Stimulated activated CD4-positive, alpha-beta T cell treated with anti-CD3 and anti-CD28 coated beads, Interleukin-15, amount 100 ng/mL, for 24 hours (primary cell): ENCODE measurements at regions not wholly inside any gene's neighbourhood (a gene's known extent, or its start where the extent isn't known, plus 50 kb on each side); places are given as distances from the start of the nearest gene placed in this dataset.
"Not testable (repeated sequence)": the region's sequence is repeated elsewhere in the genome, so short reads cannot be mapped to it uniquely, and the experiment has no call there.

Experiments used
- DNase-seq: peaks from one replicate; pipeline ENCODE4 v3.0.0-alpha.2; 2020

GRCh38 chr18:71450257-71450656 is 1093.9 kb downstream of the CBLN2 start:
- DNase-seq, result no peak

- no peak for DNase-seq
These were observed 1100.2 kb downstream of the CBLN2 start for GRCh38 chr18:71443706-71444480.

GRCh38 chr18:71442731-71443141 is 1101.4 kb downstream of the CBLN2 start:
- no peak for DNase-seq

- no peak for DNase-seq
These were observed 1103.0 kb downstream of the CBLN2 start for GRCh38 chr18:71441156-71441555.

- DNase-seq, result no peak
These were observed 1106.6 kb downstream of the CBLN2 start for GRCh38 chr18:71437511-71437910.

GRCh38 chr18:71433373-71433772 is 1110.8 kb downstream of the CBLN2 start:
- no peak for DNase-seq

- DNase-seq, result no peak
These were observed 1112.5 kb downstream of the CBLN2 start for GRCh38 chr18:71431689-71432088.

- no peak for DNase-seq
These were observed 1113.0 kb downstream of the CBLN2 start for GRCh38 chr18:71431171-71431570.

- no peak for DNase-seq
These were observed 1117.7 kb downstream of the CBLN2 start for GRCh38 chr18:71426441-71426840.

GRCh38 chr18:71405169-71405809 is 1116.4 kb downstream of the SOCS6 start:
- DNase-seq, result no peak

- DNase-seq, result no peak
These were observed 1114.7 kb downstream of the SOCS6 start for GRCh38 chr18:71403501-71403900.

GRCh38 chr18:71398531-71398930 is 1109.7 kb downstream of the SOCS6 start:
- DNase-seq, result no peak

- no peak for DNase-seq
These were observed 1099.3 kb downstream of the SOCS6 start for GRCh38 chr18:71388148-71388547.

- DNase-seq, result no peak
These were observed 1085.6 kb downstream of the SOCS6 start for GRCh38 chr18:71374294-71375000.

GRCh38 chr18:71371951-71372605 is 1083.2 kb downstream of the SOCS6 start:
- no peak for DNase-seq

- DNase-seq, result no peak
These were observed 1082.0 kb downstream of the SOCS6 start for GRCh38 chr18:71370671-71371445.

- DNase-seq, result no peak
These were observed 1081.2 kb downstream of the SOCS6 start for GRCh38 chr18:71370095-71370494.

- DNase-seq, result no peak
These were observed 1073.3 kb downstream of the SOCS6 start for GRCh38 chr18:71362140-71362539.

GRCh38 chr18:71355599-71355998 is 1066.8 kb downstream of the SOCS6 start:
- not testable (repeated sequence) for DNase-seq

GRCh38 chr18:71352618-71353017 is 1063.8 kb downstream of the SOCS6 start:
- DNase-seq, result no peak

GRCh38 chr18:71336576-71337210 is 1047.8 kb downstream of the SOCS6 start:
- no peak for DNase-seq

- no peak for DNase-seq
These were observed 1040.7 kb downstream of the SOCS6 start for GRCh38 chr18:71329563-71329962.
